ENCODE measurements at regions not wholly inside any gene's neighbourhood (a gene's known extent, or its start where the extent isn't known, plus 50 kb on each side); places are given as distances from the start of the nearest gene placed in this dataset.

GRCh38 chr2:183222751-183223150, 98.5 kb downstream of the NUP35 start:
- no peak for TF ChIP-seq CTCF (IDR thresholded peaks at IDR 0.05; ENCODE audit: poor library complexity, severe bottlenecking)
- TF ChIP-seq EP300 (conservative IDR thresholded peaks at IDR 0.05; ENCODE audit: poor library complexity, severe bottlenecking) = no peak
- no peak for TF ChIP-seq MXI1 (conservative IDR thresholded peaks at IDR 0.05; ENCODE audit: poor library complexity, severe bottlenecking)
- TF ChIP-seq EZH2 (IDR thresholded peaks at IDR 0.05; ENCODE audit: borderline replicate concordance, insufficient read depth, low read length, poor library complexity, severe bottlenecking) = no peak
- TF ChIP-seq, protein P1, sequence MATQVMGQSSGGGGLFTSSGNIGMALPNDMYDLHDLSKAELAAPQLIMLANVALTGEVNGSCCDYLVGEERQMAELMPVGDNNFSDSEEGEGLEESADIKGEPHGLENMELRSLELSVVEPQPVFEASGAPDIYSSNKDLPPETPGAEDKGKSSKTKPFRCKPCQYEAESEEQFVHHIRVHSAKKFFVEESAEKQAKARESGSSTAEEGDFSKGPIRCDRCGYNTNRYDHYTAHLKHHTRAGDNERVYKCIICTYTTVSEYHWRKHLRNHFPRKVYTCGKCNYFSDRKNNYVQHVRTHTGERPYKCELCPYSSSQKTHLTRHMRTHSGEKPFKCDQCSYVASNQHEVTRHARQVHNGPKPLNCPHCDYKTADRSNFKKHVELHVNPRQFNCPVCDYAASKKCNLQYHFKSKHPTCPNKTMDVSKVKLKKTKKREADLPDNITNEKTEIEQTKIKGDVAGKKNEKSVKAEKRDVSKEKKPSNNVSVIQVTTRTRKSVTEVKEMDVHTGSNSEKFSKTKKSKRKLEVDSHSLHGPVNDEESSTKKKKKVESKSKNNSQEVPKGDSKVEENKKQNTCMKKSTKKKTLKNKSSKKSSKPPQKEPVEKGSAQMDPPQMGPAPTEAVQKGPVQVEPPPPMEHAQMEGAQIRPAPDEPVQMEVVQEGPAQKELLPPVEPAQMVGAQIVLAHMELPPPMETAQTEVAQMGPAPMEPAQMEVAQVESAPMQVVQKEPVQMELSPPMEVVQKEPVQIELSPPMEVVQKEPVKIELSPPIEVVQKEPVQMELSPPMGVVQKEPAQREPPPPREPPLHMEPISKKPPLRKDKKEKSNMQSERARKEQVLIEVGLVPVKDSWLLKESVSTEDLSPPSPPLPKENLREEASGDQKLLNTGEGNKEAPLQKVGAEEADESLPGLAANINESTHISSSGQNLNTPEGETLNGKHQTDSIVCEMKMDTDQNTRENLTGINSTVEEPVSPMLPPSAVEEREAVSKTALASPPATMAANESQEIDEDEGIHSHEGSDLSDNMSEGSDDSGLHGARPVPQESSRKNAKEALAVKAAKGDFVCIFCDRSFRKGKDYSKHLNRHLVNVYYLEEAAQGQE (IDR thresholded peaks at IDR 0.05; ENCODE audit: borderline replicate concordance) = no peak
- TF ChIP-seq POLR2AphosphoS5 (IDR thresholded peaks at IDR 0.05) = no peak
